Activated CD8-positive, alpha-beta memory T cell treated with anti-CD3 and anti-CD28 coated beads, Interleukin-2, amount 50 U/mL, for 48 hours (primary cell): ENCODE measurements at regions not wholly inside any gene's neighbourhood (a gene's known extent, or its start where the extent isn't known, plus 50 kb on each side); places are given as distances from the start of the nearest gene placed in this dataset.
"Not testable (repeated sequence)": the region's sequence is repeated elsewhere in the genome, so short reads cannot be mapped to it uniquely, and the experiment has no call there.

ENCODE experiments used
- DNase-seq: peaks from one replicate; pipeline ENCODE4 v3.0.0-alpha.2; 2020

DNA sequence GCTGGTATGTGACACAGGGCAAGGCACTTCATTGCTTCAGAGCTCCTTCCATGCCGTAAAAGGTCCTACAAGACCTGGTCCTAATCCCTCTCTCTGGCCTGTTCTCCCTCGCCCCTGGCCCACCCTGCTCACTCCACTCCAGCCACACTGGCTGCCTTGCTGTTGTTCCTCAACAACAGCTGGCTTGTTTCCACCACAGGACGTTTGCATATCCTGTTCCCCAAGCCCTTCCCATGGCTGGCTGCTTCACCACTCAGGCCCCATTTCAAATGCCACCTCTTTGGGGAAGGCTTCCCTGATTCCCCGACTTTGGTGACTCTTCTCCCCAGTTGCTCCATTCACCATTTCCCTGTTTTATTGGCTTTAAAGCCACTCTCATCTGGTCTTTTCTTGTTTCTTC lies 129.1 kb upstream of the ALDH3B2 start:
- not testable (repeated sequence) for DNase-seq

DNA sequence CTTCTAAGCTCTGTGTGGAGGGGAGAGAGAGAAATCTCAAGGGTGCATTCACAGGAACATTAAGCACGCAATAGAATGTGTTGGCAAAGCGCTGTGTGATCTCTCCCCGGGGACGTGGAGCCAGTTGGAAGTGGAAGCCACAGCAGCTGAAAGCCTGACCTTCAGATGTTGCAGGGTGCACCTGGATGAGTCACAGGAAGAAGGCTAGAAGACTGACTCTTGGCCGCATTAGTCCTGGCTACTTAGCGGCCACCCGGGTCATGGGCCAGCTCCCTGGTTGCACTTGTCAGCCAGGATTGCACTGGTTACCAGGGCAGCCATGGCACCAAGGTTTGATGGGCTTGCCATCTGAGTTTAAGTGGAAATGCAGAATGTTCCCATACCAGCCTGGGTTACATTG lies 128.6 kb upstream of the ALDH3B2 start:
- DNase-seq, result not testable (repeated sequence)

DNA sequence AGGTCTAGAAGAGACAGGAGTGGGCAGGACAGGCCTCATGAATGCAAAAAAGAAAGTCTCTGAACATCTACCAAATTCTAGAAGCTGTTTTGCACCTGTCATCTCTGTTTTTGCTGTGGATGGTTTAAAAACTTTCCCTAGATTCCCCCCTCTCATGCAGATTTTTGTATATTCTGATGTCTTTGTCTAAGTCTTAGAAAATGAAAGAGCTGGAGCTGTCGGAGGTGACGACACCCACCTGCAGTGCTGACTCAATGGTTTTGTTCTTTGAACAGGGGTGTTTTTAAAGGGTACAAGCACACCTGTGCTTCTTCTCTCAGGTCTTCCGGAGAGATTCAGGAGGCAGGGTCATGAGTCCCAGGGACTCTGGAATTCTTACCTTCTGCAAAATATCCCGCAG lies 128.2 kb upstream of the ALDH3B2 start:
- not testable (repeated sequence) for DNase-seq

- DNase-seq, result not testable (repeated sequence)
Observed at GRCh38 chr11:67801397-67801796, 127.0 kb upstream of the ALDH3B2 start.

- DNase-seq, result not testable (repeated sequence)
Observed at GRCh38 chr11:67800591-67800990, 126.2 kb upstream of the ALDH3B2 start.

GRCh38 chr11:67799808-67800207 lies 125.4 kb upstream of the ALDH3B2 start:
- not testable (repeated sequence) for DNase-seq

DNA sequence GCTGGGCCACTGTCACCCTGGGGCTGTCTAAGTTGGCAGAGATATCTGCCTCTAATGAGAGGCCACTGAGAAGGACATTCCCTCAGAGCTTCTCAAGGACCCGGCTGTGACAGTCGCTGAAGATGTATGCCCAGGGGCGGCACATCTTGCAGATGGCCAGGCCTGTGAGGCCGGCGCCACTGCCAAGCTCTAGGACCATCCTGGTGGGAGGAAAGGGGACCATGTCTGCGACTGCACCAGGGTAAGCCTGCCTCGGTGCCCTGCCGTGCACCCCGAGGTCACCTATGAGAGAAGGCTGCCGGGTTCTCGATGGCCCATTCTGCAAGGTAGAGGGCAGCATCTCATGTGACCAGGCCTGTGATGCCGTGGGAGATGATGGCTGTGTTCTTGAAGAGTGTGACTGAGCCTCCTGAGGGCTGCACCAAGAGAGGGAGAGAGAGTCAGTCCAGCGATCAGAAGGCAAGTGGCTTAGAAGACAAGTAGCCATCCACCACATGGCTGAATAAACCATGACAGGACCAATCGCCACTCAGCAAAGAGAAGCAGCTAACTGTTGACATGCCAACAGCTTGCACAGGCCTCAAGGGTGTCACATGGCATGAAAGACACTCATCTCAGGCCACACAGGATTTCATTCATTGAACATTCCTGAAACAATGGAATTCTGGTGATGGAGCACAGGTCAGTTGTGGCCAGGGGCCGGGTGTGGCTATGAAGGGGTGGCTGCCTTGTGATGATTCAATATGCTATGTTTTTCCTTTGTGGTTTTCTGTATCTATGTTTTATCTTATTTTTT lies 123.5 kb upstream of the ALDH3B2 start:
- DNase-seq, result not testable (repeated sequence)

- no peak for DNase-seq
Observed at GRCh38 chr11:67795746-67796145, 121.3 kb upstream of the ALDH3B2 start.

DNA sequence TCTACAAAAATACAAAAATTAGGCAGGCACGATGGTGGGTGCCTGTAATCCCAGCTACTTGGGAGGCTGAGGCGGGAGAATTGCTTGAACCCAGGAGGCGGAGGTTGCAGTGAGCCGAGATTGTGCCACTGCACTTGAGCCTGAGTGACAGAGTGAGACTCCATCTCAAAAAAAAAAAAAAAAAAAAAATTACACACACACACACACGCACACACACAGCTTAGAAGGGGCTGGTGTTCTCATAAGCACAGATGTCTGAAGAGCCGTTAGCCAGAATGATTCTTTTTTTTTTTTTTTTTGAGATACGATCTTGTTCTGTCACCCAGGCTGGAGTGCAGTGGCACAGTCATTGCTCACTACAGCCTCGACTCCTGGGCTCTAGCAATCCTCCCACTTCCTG lies 119.3 kb upstream of the ALDH3B2 start:
- not testable (repeated sequence) for DNase-seq

DNA sequence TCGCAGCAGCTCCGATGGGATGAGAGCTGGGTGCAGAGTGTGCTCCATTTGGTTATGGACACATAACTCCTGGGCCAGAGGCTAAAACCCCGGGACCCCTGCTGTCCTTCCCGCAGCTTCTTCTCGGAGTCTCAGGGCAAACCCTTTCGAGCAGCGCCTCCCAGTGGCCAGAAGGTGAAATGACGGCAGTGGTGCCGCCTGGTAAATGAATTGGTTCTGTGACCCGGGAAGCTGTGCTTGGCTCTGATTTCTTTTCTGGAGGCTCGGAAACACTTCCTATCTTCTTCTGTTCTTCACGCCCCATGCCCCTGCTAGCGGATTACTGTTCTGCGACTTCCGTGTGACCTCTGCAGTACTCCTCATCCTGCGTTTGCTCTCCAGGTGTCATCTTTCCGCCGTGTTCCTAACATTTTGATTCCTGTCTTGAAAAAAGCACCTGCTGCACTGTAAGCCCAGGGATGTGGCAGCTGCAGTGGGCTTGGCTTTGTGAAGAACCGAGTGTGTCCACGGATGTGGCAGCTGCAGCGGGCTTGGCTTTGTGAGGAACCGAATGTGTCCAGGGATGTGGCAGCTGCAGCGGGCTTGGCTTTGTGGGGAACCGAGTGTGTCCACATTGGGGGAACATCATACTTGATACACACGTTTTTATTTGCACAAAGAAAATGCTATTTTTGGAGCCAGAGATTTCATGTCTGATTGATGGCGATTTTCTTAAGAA lies 118.0 kb upstream of the ALDH3B2 start:
- peak; percentile 76 for DNase-seq

DNA sequence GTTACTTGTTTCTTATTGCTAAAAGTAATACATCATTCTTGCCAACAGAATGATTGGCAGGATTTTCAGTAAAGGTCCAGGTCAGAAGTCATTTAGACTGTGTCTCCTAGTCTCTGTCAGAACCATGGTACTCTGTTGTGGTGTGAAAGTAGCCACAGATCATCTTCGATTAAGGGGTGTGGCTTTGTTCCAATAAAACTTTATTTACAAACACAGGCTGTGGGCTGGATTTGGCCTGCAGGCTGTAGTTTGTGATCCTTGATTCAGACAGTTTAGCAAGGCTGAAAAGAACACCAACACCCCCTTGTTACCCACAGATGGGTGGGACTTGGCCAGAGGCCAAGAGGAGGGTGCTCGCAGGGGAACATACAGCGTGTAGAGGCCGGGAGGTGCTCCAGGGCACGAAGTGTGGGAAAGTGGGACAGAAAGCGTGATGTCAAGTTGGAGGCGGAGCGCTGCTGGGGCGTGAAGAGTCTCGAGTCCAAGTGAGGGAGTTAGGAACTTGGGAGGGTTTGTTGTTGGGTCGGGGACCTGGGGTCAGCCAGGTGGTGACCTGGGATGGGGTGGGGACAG lies 117.3 kb upstream of the ALDH3B2 start:
- not testable (repeated sequence) for DNase-seq

- not testable (repeated sequence) for DNase-seq
Observed at GRCh38 chr11:67788341-67788695, 113.9 kb upstream of the ALDH3B2 start.

DNA sequence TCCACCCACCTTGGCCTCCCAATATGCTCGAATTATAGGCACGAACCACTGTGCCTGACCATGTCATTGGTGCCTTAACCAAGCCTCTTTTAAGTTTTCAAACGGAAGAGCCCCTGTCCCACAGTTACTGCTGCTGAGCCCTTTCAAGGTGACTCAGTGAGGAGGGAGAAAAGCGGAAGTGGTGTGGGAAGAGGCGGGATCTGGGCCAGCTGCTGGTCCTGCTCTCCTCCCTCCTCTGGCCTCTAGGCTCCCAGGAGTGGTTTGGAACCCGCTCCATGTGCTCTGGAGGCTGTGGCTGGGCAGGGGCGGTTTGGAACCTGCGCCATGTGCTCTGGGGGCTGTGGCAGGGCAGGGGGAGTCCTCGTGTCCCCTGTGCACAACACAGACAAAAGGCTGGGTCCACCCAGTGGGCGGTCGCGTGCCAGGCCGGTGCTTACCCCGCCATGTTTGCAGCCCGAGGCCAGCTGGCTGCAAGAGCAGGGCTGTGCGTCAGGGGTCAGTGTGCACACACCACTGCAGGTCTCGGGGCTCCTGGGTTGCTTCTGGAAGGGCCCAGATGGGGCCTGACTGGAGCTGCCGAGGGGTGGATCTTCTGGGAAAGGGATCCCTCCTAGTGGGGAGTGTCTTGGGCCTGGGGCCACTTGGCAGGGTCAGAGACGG lies 113.4 kb upstream of the ALDH3B2 start:
- DNase-seq, result not testable (repeated sequence)

DNA sequence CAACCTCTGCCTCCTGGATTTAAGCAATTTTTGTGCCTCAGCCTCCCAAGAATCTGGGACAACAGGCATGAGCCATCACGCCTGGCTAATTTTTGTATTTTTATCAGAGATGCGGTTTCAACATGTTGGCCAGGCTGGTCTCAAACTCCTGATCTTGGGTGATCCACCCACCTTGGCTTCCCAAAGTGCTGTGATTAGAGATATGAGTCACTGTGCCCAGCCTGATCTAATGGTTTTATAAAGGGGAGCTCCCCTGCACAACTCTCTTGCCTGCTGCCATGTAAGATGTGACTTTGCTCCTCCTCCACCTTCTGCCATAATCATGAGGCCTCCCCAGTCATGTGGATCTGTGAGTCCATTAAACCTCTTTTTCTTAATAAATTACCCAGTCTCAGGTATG lies 107.5 kb upstream of the ALDH3B2 start:
- not testable (repeated sequence) for DNase-seq

- not testable (repeated sequence) for DNase-seq
Observed at GRCh38 chr11:67781506-67781905, 107.1 kb upstream of the ALDH3B2 start.

- no peak for DNase-seq
Observed at GRCh38 chr11:67780056-67780455, 105.6 kb upstream of the ALDH3B2 start.

GRCh38 chr11:67779189-67779875 lies 104.9 kb upstream of the ALDH3B2 start:
- DNase-seq, result not testable (repeated sequence)

DNA sequence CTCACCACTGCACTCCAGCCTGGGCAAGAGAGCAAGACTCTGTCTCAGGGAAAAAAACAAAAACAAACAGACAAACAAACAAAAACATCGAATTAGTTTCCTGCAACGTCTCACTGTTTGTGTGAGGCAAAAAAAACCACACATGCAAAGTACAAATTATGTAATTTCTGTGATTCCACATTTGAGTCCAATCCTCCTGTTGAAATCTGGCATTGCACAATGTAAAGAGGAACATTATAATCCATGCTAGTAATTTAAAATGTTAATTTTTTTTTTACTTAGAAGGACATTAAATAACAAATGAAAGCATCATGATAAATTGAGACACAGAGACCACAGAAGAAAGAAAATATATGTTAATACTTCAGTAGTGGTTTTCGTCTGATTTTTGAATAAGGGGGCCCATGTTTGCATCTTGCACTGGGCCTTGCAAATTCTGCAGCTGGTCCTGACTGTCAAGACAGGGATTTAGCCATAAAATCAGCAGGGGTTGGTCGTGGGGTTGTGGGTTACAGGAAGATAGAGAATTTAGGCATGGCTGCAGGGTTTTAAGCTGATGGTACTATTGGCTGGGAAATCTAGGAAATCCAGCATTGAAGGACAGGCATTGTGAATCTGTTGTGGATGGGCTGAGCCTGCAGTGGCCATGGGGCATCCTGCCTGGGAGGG lies 102.6 kb upstream of the ALDH3B2 start:
- no peak for DNase-seq

DNA sequence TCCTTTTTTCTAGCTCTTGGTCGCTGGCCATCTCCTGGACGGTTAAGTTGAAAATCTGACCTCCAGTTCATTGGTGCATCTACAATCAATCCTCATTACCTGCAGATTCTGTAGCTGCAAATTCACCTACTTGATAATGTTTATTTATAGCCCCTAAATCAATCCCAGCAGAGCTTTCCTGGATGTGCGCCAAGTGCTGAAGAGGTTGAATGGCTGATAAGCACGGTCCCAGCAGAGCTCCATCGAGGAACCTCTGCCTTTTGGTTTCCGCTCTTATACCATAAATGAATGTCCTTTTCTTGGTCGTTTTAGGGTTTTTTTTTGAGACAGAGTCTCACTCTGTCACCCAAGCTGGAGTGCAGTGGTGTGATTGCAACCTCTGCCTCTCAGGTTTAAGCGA lies 99.8 kb upstream of the ALDH3B2 start:
- not testable (repeated sequence) for DNase-seq

- not testable (repeated sequence) for DNase-seq
Observed at GRCh38 chr11:67768001-67768730, 93.7 kb upstream of the ALDH3B2 start.

- not testable (repeated sequence) for DNase-seq
Observed at GRCh38 chr11:67761211-67761610, 86.8 kb upstream of the ALDH3B2 start.
